SH-SY5Y (cell line): ENCODE measurements at regions not wholly inside any gene's neighbourhood (a gene's known extent, or its start where the extent isn't known, plus 50 kb on each side); places are given as distances from the start of the nearest gene placed in this dataset.

Experiments used
- GATA2 ChIP-seq: IDR thresholded peaks from 2 replicates; pipeline ENCODE4 v1.6.1; 2011; ENCODE audit warnings: mild to moderate bottlenecking, low read depth, low read length
- GATA3 ChIP-seq: IDR thresholded peaks from 2 replicates; pipeline ENCODE4 v1.6.1; 2011; ENCODE audit warnings: low read depth, mild to moderate bottlenecking, low read length, moderate library complexity

- TF ChIP-seq GATA2 (no peak), GATA3 (no peak)
Measured at GRCh38 chr5:20335978-20336377, 348.0 kb upstream of the CDH18 start.
